ENCODE measurements at regions not wholly inside any gene's neighbourhood (a gene's known extent, or its start where the extent isn't known, plus 50 kb on each side); places are given as distances from the start of the nearest gene placed in this dataset.
"Not testable (repeated sequence)": the region's sequence is repeated elsewhere in the genome, so short reads cannot be mapped to it uniquely, and the experiment has no call there.

DNA sequence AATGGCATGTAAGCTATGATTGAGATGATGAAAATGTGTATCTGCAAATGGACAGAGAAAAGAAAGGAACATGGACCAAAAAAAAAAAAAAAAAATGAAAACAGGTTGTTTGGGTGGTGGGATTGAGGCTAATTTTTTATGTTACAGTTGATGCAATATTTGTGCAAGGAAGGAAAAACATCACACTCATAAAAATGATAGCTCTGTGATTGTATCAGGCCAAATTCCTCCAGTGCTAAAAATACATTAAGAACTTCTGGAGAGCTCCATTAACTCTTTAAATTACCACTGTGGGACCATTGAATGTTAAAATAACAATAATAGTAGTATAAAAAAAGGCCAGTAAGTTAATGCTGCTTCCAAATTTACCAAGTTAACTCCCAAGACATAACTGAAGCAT is 79.5 kb upstream of the MSX2 start:
- no peaks in the 10 kb centered on the region for H3K27me3 Mint-ChIP-seq
- intact Hi-C loops (cut with micrococcal nuclease), result no loop called here
- ATAC-seq (no peak), DNase-seq (no peak)
- TF ChIP-seq, protein P1, sequence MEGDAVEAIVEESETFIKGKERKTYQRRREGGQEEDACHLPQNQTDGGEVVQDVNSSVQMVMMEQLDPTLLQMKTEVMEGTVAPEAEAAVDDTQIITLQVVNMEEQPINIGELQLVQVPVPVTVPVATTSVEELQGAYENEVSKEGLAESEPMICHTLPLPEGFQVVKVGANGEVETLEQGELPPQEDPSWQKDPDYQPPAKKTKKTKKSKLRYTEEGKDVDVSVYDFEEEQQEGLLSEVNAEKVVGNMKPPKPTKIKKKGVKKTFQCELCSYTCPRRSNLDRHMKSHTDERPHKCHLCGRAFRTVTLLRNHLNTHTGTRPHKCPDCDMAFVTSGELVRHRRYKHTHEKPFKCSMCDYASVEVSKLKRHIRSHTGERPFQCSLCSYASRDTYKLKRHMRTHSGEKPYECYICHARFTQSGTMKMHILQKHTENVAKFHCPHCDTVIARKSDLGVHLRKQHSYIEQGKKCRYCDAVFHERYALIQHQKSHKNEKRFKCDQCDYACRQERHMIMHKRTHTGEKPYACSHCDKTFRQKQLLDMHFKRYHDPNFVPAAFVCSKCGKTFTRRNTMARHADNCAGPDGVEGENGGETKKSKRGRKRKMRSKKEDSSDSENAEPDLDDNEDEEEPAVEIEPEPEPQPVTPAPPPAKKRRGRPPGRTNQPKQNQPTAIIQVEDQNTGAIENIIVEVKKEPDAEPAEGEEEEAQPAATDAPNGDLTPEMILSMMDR (IDR thresholded peaks at IDR 0.05), result no peak
- no peaks in the 10 kb centered on the region for H3K36me3 Mint-ChIP-seq (ENCODE audit: low read depth)
- H3K27ac Mint-ChIP-seq, result no peak overlapping the region
- POLR2A ChIA-PET, result no interaction called here
- peaks cover 2% of the 10 kb centered on the region for H3K9me3 Mint-ChIP-seq
- H3K4me1 Mint-ChIP-seq (ENCODE audit: low read depth), result no peaks in the 10 kb centered on the region
- no peak overlapping the region for H3K4me3 Mint-ChIP-seq
- CTCF ChIA-PET, result no interaction called here

DNA sequence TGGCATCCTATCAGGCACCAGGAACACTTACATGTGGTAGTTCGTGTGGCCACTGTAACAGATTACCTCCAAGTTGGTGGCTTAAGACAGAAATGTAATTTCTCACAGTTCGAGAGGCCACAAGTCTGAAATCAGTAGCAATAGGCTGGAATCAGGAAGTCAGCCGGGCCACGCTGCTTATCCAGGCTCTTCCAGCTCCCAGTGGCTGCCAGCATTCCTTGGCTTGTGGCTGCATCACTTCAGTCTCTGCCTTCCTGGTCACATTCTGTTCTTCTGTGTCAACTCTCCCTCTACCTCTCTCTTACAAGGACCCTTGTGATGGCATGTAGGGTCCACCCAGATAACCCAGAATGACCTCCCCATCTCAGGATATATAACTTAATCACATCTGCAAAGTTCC is 78.7 kb upstream of the MSX2 start:
- H3K4me3 Mint-ChIP-seq, result no peak overlapping the region
- intact Hi-C loops (cut with micrococcal nuclease), result no loop called here
- H3K9me3 Mint-ChIP-seq, result peaks cover 2% of the 10 kb centered on the region
- CTCF ChIA-PET, result no interaction called here
- TF ChIP-seq, protein P1 (IDR thresholded peaks at IDR 0.05), result no peak
- no peaks in the 10 kb centered on the region for H3K4me1 Mint-ChIP-seq (ENCODE audit: low read depth)
- POLR2A ChIA-PET, result no interaction called here
- ATAC-seq, result no peak
- DNase-seq, result no peak
- H3K36me3 Mint-ChIP-seq (ENCODE audit: low read depth), result no peaks in the 10 kb centered on the region
- no peak overlapping the region for H3K27ac Mint-ChIP-seq
- H3K27me3 Mint-ChIP-seq, result no peaks in the 10 kb centered on the region

- H3K36me3 Mint-ChIP-seq (ENCODE audit: low read depth); H3K4me3 Mint-ChIP-seq; H3K27ac Mint-ChIP-seq; ATAC-seq; H3K27me3 Mint-ChIP-seq; CTCF ChIA-PET; H3K4me1 Mint-ChIP-seq (ENCODE audit: low read depth); intact Hi-C loops (cut with micrococcal nuclease); POLR2A ChIA-PET; DNase-seq; H3K9me3 Mint-ChIP-seq: not testable (repeated sequence)
Measured at GRCh38 chr5:174648618-174649017, 75.8 kb upstream of the MSX2 start.

- H3K4me3 Mint-ChIP-seq, result no peak overlapping the region
- no peaks in the 10 kb centered on the region for H3K36me3 Mint-ChIP-seq (ENCODE audit: low read depth)
- peaks cover 6% of the 10 kb centered on the region for H3K27me3 Mint-ChIP-seq
- H3K4me1 Mint-ChIP-seq (ENCODE audit: low read depth), result no peaks in the 10 kb centered on the region
- ChIA-PET POLR2A (no interaction called here), CTCF (interaction anchor here (0.8 kb wide), 1 partner anchor 31 kb away, joined by 3 read pairs; no protein-coding TSS in a partner anchor)
- H3K27ac Mint-ChIP-seq, result no peak overlapping the region
- H3K9me3 Mint-ChIP-seq, result peaks cover 2% of the 10 kb centered on the region
- TF ChIP-seq, protein P1 (IDR thresholded peaks at IDR 0.05), result no peak
- ATAC-seq (no peak), DNase-seq (no peak)
- intact Hi-C loops (cut with micrococcal nuclease), result no loop called here
Measured at GRCh38 chr5:174649391-174649790, 75.0 kb upstream of the MSX2 start.

DNA sequence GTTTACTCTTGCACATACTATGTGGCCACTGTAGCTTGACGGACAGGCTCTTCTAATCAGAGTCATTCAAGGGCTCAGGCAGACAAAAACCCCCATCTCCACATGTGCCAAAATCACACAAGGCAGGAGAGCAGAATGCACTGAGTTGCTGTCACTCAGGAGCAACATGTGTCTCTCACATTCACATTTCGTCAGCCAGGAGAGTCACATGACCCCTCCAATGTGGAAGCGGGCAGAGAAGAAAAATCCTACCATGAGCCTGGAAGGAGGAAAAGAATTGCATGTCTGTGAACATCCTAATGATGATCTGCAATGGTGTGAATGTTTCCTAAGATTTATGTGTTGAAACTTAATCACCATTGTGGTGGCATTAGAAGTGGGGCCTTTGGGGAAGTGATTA is 69.9 kb upstream of the MSX2 start:
- POLR2A ChIA-PET, result no interaction called here
- Mint-ChIP-seq H3K27ac (no peak overlapping the region), H3K4me1 (ENCODE audit: low read depth) (no peaks in the 10 kb centered on the region), H3K36me3 (ENCODE audit: low read depth) (no peaks in the 10 kb centered on the region), H3K4me3 (no peak overlapping the region), H3K9me3 (no peaks in the 10 kb centered on the region), H3K27me3 (peaks cover 10% of the 10 kb centered on the region)
- CTCF ChIA-PET, result no interaction called here
- intact Hi-C loops (cut with micrococcal nuclease), result no loop called here
- DNase-seq (no peak), ATAC-seq (no peak)
- TF ChIP-seq, protein P1 (IDR thresholded peaks at IDR 0.05), result no peak

GRCh38 chr5:174655351-174655750 is 69.0 kb upstream of the MSX2 start:
- no peak overlapping the region for H3K4me3 Mint-ChIP-seq
- CTCF ChIA-PET, result no interaction called here
- POLR2A ChIA-PET, result no interaction called here
- H3K36me3 Mint-ChIP-seq (ENCODE audit: low read depth), result no peaks in the 10 kb centered on the region
- DNase-seq (no peak), ATAC-seq (no peak)
- H3K4me1 Mint-ChIP-seq (ENCODE audit: low read depth), result no peaks in the 10 kb centered on the region
- H3K9me3 Mint-ChIP-seq, result no peaks in the 10 kb centered on the region
- peaks cover 10% of the 10 kb centered on the region for H3K27me3 Mint-ChIP-seq
- TF ChIP-seq, protein P1 (IDR thresholded peaks at IDR 0.05), result no peak
- intact Hi-C loops (cut with micrococcal nuclease), result no loop called here
- no peak overlapping the region for H3K27ac Mint-ChIP-seq

Measured in activated CD8-positive, alpha-beta T cell treated with anti-CD3 and anti-CD28 coated beads for 36 hours (primary cell).